H1 (cell line): ENCODE measurements at regions not wholly inside any gene's neighbourhood (a gene's known extent, or its start where the extent isn't known, plus 50 kb on each side); places are given as distances from the start of the nearest gene placed in this dataset.

ENCODE experiments used
- CTCF ChIA-PET: fragments of 300-600 bp; sonication (Branson Sonifier 250); formaldehyde crosslinking; loops from one replicate; lab custom pipeline; 2021; ENCODE audit not compliant: partially characterized antibody; lab: Charles Lee
- POLR2A ChIA-PET: fragments of 300-600 bp; sonication (Branson Sonifier 250); formaldehyde crosslinking; loops from one replicate; lab custom pipeline; 2021; ENCODE audit warnings: inconsistent platforms; ENCODE audit not compliant: partially characterized antibody; lab: Charles Lee
- DNase-seq, 2 experiments: peaks; one replicate each; pipeline versions ENCODE4 v3.0.0 to v3.0.0-alpha.2; 2010 to 2022; ENCODE audit warnings: low spot score in 2 of 2, low read depth in 1 of 2, mixed read lengths in 1 of 2
- FAIRE-seq: peaks from 2 replicates; lab custom pipeline; 2011; peaks lifted over from hg19 to GRCh38; lab: Jason Lieb, UNC
- H2AFZ ChIP-seq: 2 replicates; pipeline ENCODE4 v1.8.1; 2012; ENCODE audit warnings: low read length, inconsistent platforms
- H2AK5ac ChIP-seq: 2 replicates; pipeline ENCODE4 v1.6.1; 2013; ENCODE audit warnings: low read depth, low read length
- H2BK120ac ChIP-seq: replicated peaks from 2 replicates; pipeline ENCODE3; 2013; ENCODE audit warnings: low read depth, low read length, inconsistent platforms
- H2BK12ac ChIP-seq: 2 replicates; pipeline ENCODE4 v1.6.1; 2013; ENCODE audit warnings: low read depth, low read length
- H2BK15ac ChIP-seq: 2 replicates; pipeline ENCODE4 v1.6.1; 2013; ENCODE audit warnings: low read length
- H2BK20ac ChIP-seq: 2 replicates; pipeline ENCODE4 v1.6.1; 2013; ENCODE audit warnings: low read length
- H2BK5ac ChIP-seq: 2 replicates; pipeline ENCODE4 v1.6.1; 2013; ENCODE audit warnings: low read depth, low read length
- H3K14ac ChIP-seq: 2 replicates; pipeline ENCODE4 v1.6.1; 2013; ENCODE audit warnings: inconsistent platforms; ENCODE audit not compliant: insufficient read length
- H3K18ac ChIP-seq: 2 replicates; pipeline ENCODE4 v1.6.1; 2013; ENCODE audit warnings: low read length; ENCODE audit errors: extremely low read depth
- H3K23ac ChIP-seq: 2 replicates; pipeline ENCODE4 v1.6.1; 2013; ENCODE audit warnings: inconsistent platforms; ENCODE audit not compliant: insufficient read length
- H3K23me2 ChIP-seq: 2 replicates; pipeline ENCODE4 v1.6.1; 2013; ENCODE audit warnings: low read depth, low read length
- H3K27ac ChIP-seq: 2 replicates; pipeline ENCODE4 v1.6.1; 2011; ENCODE audit warnings: low read depth, low read length, inconsistent platforms
- H3K27me3 ChIP-seq, 4 experiments: replicated peaks in 1 of 4; 1 replicate in 1 of 4; 2 replicates in 3 of 4; pipeline versions ENCODE4 v1.6.1 to v1.8.1; 2011 to 2013; ENCODE audit warnings: low read length in 3 of 4, mild to moderate bottlenecking in 3 of 4, inconsistent platforms in 2 of 4, mixed read lengths in 2 of 4, moderate library complexity in 1 of 4; ENCODE audit not compliant: control insufficient read depth in 3 of 4, insufficient read depth in 3 of 4; ENCODE audit errors: extremely low read depth in 1 of 4
- H3K36me3 ChIP-seq, 4 experiments: 2 replicates each; pipeline versions ENCODE4 v1.6.1 to v1.8.1; 2011 to 2013; ENCODE audit warnings: mild to moderate bottlenecking in 4 of 4, low read length in 3 of 4, moderate library complexity in 2 of 4, control low read depth in 1 of 4, inconsistent platforms in 1 of 4; ENCODE audit not compliant: insufficient read depth in 4 of 4, control insufficient read depth in 2 of 4
- H3K4ac ChIP-seq: replicated peaks from 2 replicates; pipeline ENCODE3; 2013; ENCODE audit warnings: low read length, low read depth, mixed read lengths, inconsistent platforms; ENCODE audit not compliant: insufficient read length
- H3K4me1 ChIP-seq, 4 experiments: replicated peaks in 1 of 4; 1 replicate in 1 of 4; 2 replicates in 3 of 4; pipeline versions ENCODE4 v1.6.1 to v1.8.1; 2011 to 2013; ENCODE audit warnings: low read length in 3 of 4, inconsistent platforms in 2 of 4, mixed read lengths in 1 of 4; ENCODE audit not compliant: insufficient read depth in 4 of 4, control insufficient read depth in 3 of 4
- H3K4me2 ChIP-seq, 2 experiments: 2 replicates each; pipeline versions ENCODE4 v1.6.1 to v1.8.1; 2011 to 2013; ENCODE audit warnings: low read depth in 2 of 2, low read length in 2 of 2, control low read depth in 1 of 2, inconsistent platforms in 1 of 2, mild to moderate bottlenecking in 1 of 2; ENCODE audit not compliant: insufficient read depth in 1 of 2
- H3K4me3 ChIP-seq, 4 experiments: fragments of 200-600, 300-600 bp in 1 of 4; sonication (generic), shearing (Covaris generic), sonication (Bioruptor Twin) in 1 of 4; 2 replicates each; pipeline versions ENCODE4 v1.5.1 to v1.8.1; 2011 to 2016; ENCODE audit warnings: low read length in 4 of 4, low read depth in 3 of 4, control low read depth in 2 of 4, inconsistent platforms in 2 of 4, mild to moderate bottlenecking in 2 of 4, mixed read lengths in 1 of 4, moderate library complexity in 1 of 4; ENCODE audit not compliant: insufficient read depth in 2 of 4; ENCODE audit errors: extremely low read depth in 1 of 4
- H3K56ac ChIP-seq: replicated peaks from 2 replicates; pipeline ENCODE3; 2013; ENCODE audit warnings: low read depth, mild to moderate bottlenecking, mixed read lengths, low read length, inconsistent platforms; ENCODE audit not compliant: insufficient read length
- H3K79me1 ChIP-seq: 2 replicates; pipeline ENCODE4 v1.6.1; 2013; ENCODE audit warnings: low read depth, low read length, control low read depth
- H3K79me2 ChIP-seq, 2 experiments: 2 replicates each; pipeline versions ENCODE4 v1.6.1 to v1.8.1; 2012 to 2013; ENCODE audit warnings: low read length in 2 of 2, mild to moderate bottlenecking in 2 of 2, inconsistent platforms in 1 of 2; ENCODE audit not compliant: insufficient read depth in 2 of 2, control insufficient read depth in 1 of 2
- H3K9ac ChIP-seq, 4 experiments: replicated peaks in 1 of 4; 1 replicate in 1 of 4; 2 replicates in 3 of 4; pipeline versions ENCODE4 v1.6.1 to v1.8.1; 2011 to 2013; ENCODE audit warnings: low read depth in 3 of 4, low read length in 3 of 4, control low read depth in 2 of 4, mild to moderate bottlenecking in 2 of 4, moderate library complexity in 2 of 4, inconsistent platforms in 1 of 4; ENCODE audit errors: extremely low read depth in 1 of 4
- H3K9me3 ChIP-seq, 2 experiments: 2 replicates each; pipeline versions ENCODE4 v1.6.1 to v1.8.1; 2012 to 2013; ENCODE audit warnings: mild to moderate bottlenecking in 2 of 2, moderate library complexity in 2 of 2, control low read depth in 1 of 2, inconsistent platforms in 1 of 2, low read depth in 1 of 2, low read length in 1 of 2, mixed read lengths in 1 of 2; ENCODE audit not compliant: insufficient read depth in 2 of 2
- H4K20me1 ChIP-seq, 2 experiments: replicated peaks in 1 of 2; 2 replicates each; pipeline versions ENCODE3 to v1.8.1; 2011 to 2013; ENCODE audit warnings: inconsistent platforms in 2 of 2, low read length in 2 of 2, mild to moderate bottlenecking in 1 of 2; ENCODE audit not compliant: insufficient read depth in 2 of 2, control insufficient read depth in 1 of 2
- H4K5ac ChIP-seq: 2 replicates; pipeline ENCODE4 v1.6.1; 2013; ENCODE audit warnings: low read length, low read depth, mixed read lengths, inconsistent platforms; ENCODE audit not compliant: insufficient read length
- H4K8ac ChIP-seq: 2 replicates; pipeline ENCODE4 v1.8.0; 2013; ENCODE audit warnings: mild to moderate bottlenecking, moderate library complexity, low read length, inconsistent platforms; ENCODE audit not compliant: insufficient read depth; ENCODE audit errors: extremely low read depth
- H4K91ac ChIP-seq: replicated peaks from 2 replicates; pipeline ENCODE3; 2013; ENCODE audit warnings: low read length, mixed read lengths, inconsistent platforms; ENCODE audit not compliant: insufficient read length
- BACH1 ChIP-seq: IDR thresholded peaks from 2 replicates; pipeline ENCODE4 v1.6.1; 2012; ENCODE audit warnings: low read length, improper control_type of control experiment
- BRCA1 ChIP-seq: IDR thresholded peaks from 2 replicates; pipeline ENCODE4 v1.6.1; 2012; ENCODE audit warnings: low read depth, low read length, improper control_type of control experiment
- CEBPB ChIP-seq: IDR thresholded peaks from 2 replicates; pipeline ENCODE4 v1.6.1; 2012; ENCODE audit warnings: low read depth, low read length
- CREB1 ChIP-seq: IDR thresholded peaks from 2 replicates; pipeline ENCODE4 v1.6.1; 2012; ENCODE audit warnings: inconsistent platforms
- HDAC2 ChIP-seq, 2 experiments: fragments of 300-600 bp in 1 of 2; sonication (generic) in 1 of 2; IDR thresholded peaks; 2 replicates each; pipeline ENCODE4 v1.6.1; 2011 to 2012; ENCODE audit warnings: low read depth in 2 of 2, low read length in 2 of 2, mild to moderate bottlenecking in 2 of 2, moderate library complexity in 2 of 2, borderline replicate concordance in 1 of 2, inconsistent platforms in 1 of 2
- HDAC6 ChIP-seq: IDR thresholded peaks from one replicate; pipeline ENCODE4 v1.7.1; 2012; ENCODE audit warnings: low read depth, mild to moderate bottlenecking, inconsistent platforms, low read length, moderate library complexity
- KDM5A ChIP-seq: fragments of 200-600 bp; IDR thresholded peaks from 2 replicates; pipeline ENCODE4 v1.7.1; 2012; ENCODE audit warnings: mild to moderate bottlenecking, low read length, inconsistent platforms, mixed read lengths
- MAFK ChIP-seq: IDR thresholded peaks from 2 replicates; pipeline ENCODE4 v1.6.1; 2012; ENCODE audit warnings: low read depth, mild to moderate bottlenecking, improper control_type of control experiment, low read length
- NANOG ChIP-seq: IDR thresholded peaks from 2 replicates; pipeline ENCODE4 v1.6.1; 2011; ENCODE audit warnings: low read length, low read depth, mild to moderate bottlenecking, inconsistent platforms; ENCODE audit not compliant: insufficient read depth, poor library complexity, severe bottlenecking
- PHF8 ChIP-seq: fragments of 200-600 bp; sonication (generic); conservative IDR thresholded peaks from 2 replicates; pipeline ENCODE4 v1.7.1; 2012; ENCODE audit warnings: low read depth, mild to moderate bottlenecking, inconsistent platforms, low read length, moderate library complexity
- POLR2A ChIP-seq, 2 experiments: IDR thresholded peaks; 1 replicate in 1 of 2; 2 replicates in 1 of 2; pipeline ENCODE4 v1.6.1; 2011; ENCODE audit warnings: low read depth in 2 of 2, low read length in 2 of 2, mild to moderate bottlenecking in 2 of 2; ENCODE audit errors: control extremely low read depth in 1 of 2
- RXRA ChIP-seq: IDR thresholded peaks from 2 replicates; pipeline ENCODE4 v1.6.1; 2011; ENCODE audit warnings: low read depth, mild to moderate bottlenecking, low read length, moderate library complexity; ENCODE audit not compliant: insufficient read depth
- SIRT6 ChIP-seq: IDR thresholded peaks from one replicate; pipeline ENCODE4 v1.7.1; 2012; ENCODE audit warnings: low read length, inconsistent platforms
- SP1 ChIP-seq: IDR thresholded peaks from 2 replicates; pipeline ENCODE4 v1.6.1; 2011; ENCODE audit warnings: low read depth, low read length
- SP2 ChIP-seq: IDR thresholded peaks from 2 replicates; pipeline ENCODE4 v1.6.1; 2012; ENCODE audit warnings: mild to moderate bottlenecking, low read length, inconsistent platforms
- SRF ChIP-seq: IDR thresholded peaks from 2 replicates; pipeline ENCODE4 v1.6.1; 2011; ENCODE audit warnings: mild to moderate bottlenecking, low read depth, low read length, moderate library complexity
- SUZ12 ChIP-seq: fragments of 200-600 bp; sonication (generic); IDR thresholded peaks from 2 replicates; pipeline ENCODE4 v1.6.1; 2012; ENCODE audit warnings: mild to moderate bottlenecking, inconsistent platforms, low read length, moderate library complexity, mixed read lengths
- TAF1 ChIP-seq: IDR thresholded peaks from 2 replicates; pipeline ENCODE4 v1.6.1; 2011; ENCODE audit warnings: mild to moderate bottlenecking, low read depth, low read length
- TCF12 ChIP-seq: IDR thresholded peaks from 2 replicates; pipeline ENCODE4 v1.6.1; 2011; ENCODE audit warnings: low read depth, mild to moderate bottlenecking, low read length

GRCh38 chr5:61274511-61274911, 57.5 kb upstream of the ZSWIM6 start:
- no peak overlapping the region for H2AFZ ChIP-seq
- no peak overlapping the region for H2BK120ac ChIP-seq
- H3K9me3 ChIP-seq: no peaks in the 10 kb centered on the region
- H3K27ac ChIP-seq: no peak overlapping the region
- H3K56ac ChIP-seq: no peak overlapping the region
- H4K5ac ChIP-seq: no peak overlapping the region
- no peak overlapping the region for H4K91ac ChIP-seq
- no peak for TF ChIP-seq SP2
- no peak for TF ChIP-seq SRF
- TF ChIP-seq TAF1: no peak
- no peak for TF ChIP-seq HDAC6
- no peak for TF ChIP-seq SUZ12
- no peak for TF ChIP-seq CEBPB
- no peak for TF ChIP-seq CREB1
- TF ChIP-seq SIRT6: no peak
- no peak for TF ChIP-seq TCF12
- no peak for TF ChIP-seq NANOG
- no peak for TF ChIP-seq SP1
- TF ChIP-seq PHF8: no peak
- TF ChIP-seq BACH1: no peak
- no peak for TF ChIP-seq MAFK
- TF ChIP-seq HDAC2 (IDR thresholded peaks at IDR 0.05; ENCODE audit: borderline replicate concordance in 1 of 2, low read depth in 2 of 2, low read length in 2 of 2): no peak
- no peak for TF ChIP-seq BRCA1
- TF ChIP-seq POLR2A (IDR thresholded peaks at IDR 0.05; ENCODE audit: control extremely low read depth in 1 of 2, low read depth in 2 of 2, low read length in 2 of 2): no peak
- no peak for TF ChIP-seq RXRA
- no peak for TF ChIP-seq KDM5A
- no peak overlapping the region for H2BK15ac ChIP-seq
- H3K36me3 ChIP-seq: no peaks in the 10 kb centered on the region
- no peak for FAIRE-seq
- H2BK12ac ChIP-seq: no peak overlapping the region
- no peaks in the 10 kb centered on the region for H3K23me2 ChIP-seq
- H3K23ac ChIP-seq: no peak overlapping the region
- no peak overlapping the region for H3K4me3 ChIP-seq
- no peak overlapping the region for H3K14ac ChIP-seq
- no peak overlapping the region for H2BK5ac ChIP-seq
- H3K18ac ChIP-seq: no peak overlapping the region
- H3K79me1 ChIP-seq: no peaks in the 10 kb centered on the region
- no peak overlapping the region for H2AK5ac ChIP-seq
- no peak for DNase-seq
- H3K79me2 ChIP-seq: no peaks in the 10 kb centered on the region
- no peak overlapping the region for H3K4ac ChIP-seq
- H3K4me2 ChIP-seq: no peak overlapping the region
- CTCF ChIA-PET: interaction anchor here (0.5 to 1.6 kb wide), 5 partner anchors 12 to 765 kb away, joined by 3 to 6 read pairs (median 3); no protein-coding TSS in a partner anchor
- no peaks in the 10 kb centered on the region for H3K27me3 ChIP-seq
- H3K4me1 ChIP-seq: peaks cover 0 to 8% (median 2%) of the 10 kb centered on the region in 4 experiments; a peak in 4 of 7 replicates
- H3K9ac ChIP-seq: no peak overlapping the region
- H4K8ac ChIP-seq: no peak overlapping the region
- no peaks in the 10 kb centered on the region for H4K20me1 ChIP-seq
- POLR2A ChIA-PET: no interaction called here
- no peak overlapping the region for H2BK20ac ChIP-seq
